Caki2 (cell line): ENCODE measurements at regions not wholly inside any gene's neighbourhood (a gene's known extent, or its start where the extent isn't known, plus 50 kb on each side); places are given as distances from the start of the nearest gene placed in this dataset.
"Not testable (repeated sequence)": the region's sequence is repeated elsewhere in the genome, so short reads cannot be mapped to it uniquely, and the experiment has no call there.

Experiments used
- DNase-seq: peaks from one replicate; pipeline ENCODE4 v3.0.0-alpha.2; 2015; ENCODE audit warnings: low read depth
- in situ Hi-C: cut with HindIII; loops from 2 replicates; pipeline ENCODE4 v1.10.0; 2016; ENCODE audit warnings: low sequenced_read_pairs, low pct_unique_long_range_greater_than_20kb, mixed read lengths

- peak; percentile 47 for DNase-seq
- in situ Hi-C loops = no loop called here
Measured at GRCh38 chr11:31968461-31969358, 122.2 kb upstream of the RCN1 start.

GRCh38 chr11:31967404-31968130 lies 123.3 kb upstream of the RCN1 start:
- in situ Hi-C loops = no loop called here
- DNase-seq = no peak

GRCh38 chr11:31966846-31967245 lies 124.0 kb upstream of the RCN1 start:
- DNase-seq = no peak
- in situ Hi-C loops = no loop called here

GRCh38 chr11:31964181-31964580 lies 126.7 kb upstream of the RCN1 start:
- DNase-seq = no peak
- in situ Hi-C loops = no loop called here

GRCh38 chr11:31960126-31960525 lies 130.7 kb upstream of the RCN1 start:
- no peak for DNase-seq
- in situ Hi-C loops = no loop called here

GRCh38 chr11:31959716-31960115 lies 131.2 kb upstream of the RCN1 start:
- in situ Hi-C loops = no loop called here
- peak; percentile 72 for DNase-seq

GRCh38 chr11:31958076-31958735 lies 132.7 kb upstream of the RCN1 start:
- DNase-seq = no peak
- in situ Hi-C loops = no loop called here

GRCh38 chr11:31957674-31958073 lies 133.2 kb upstream of the RCN1 start:
- DNase-seq = no peak
- in situ Hi-C loops = no loop called here

- in situ Hi-C loops = no loop called here
- DNase-seq = no peak
Measured at GRCh38 chr11:31956310-31956709, 134.6 kb upstream of the RCN1 start.

GRCh38 chr11:31955838-31956237 lies 135.0 kb upstream of the RCN1 start:
- DNase-seq = no peak
- in situ Hi-C loops = no loop called here

GRCh38 chr11:31953803-31954327 lies 137.0 kb upstream of the RCN1 start:
- no peak for DNase-seq
- in situ Hi-C loops = no loop called here

GRCh38 chr11:31949733-31950200 lies 138.6 kb upstream of the PAX6 start:
- DNase-seq, in situ Hi-C loops: not testable (repeated sequence)

- in situ Hi-C loops = no loop called here
- DNase-seq = no peak
Measured at GRCh38 chr11:31947051-31947450, 135.9 kb upstream of the PAX6 start.

- in situ Hi-C loops = no loop called here
Measured at GRCh38 chr11:31943056-31943780, 132.1 kb upstream of the PAX6 start.

GRCh38 chr11:31940371-31941037 lies 129.4 kb upstream of the PAX6 start:
- in situ Hi-C loops = no loop called here
- DNase-seq = no peak

More at GRCh38 chr11:31943056-31943780, 132.1 kb upstream of the PAX6 start:
- DNase-seq = no peak

GRCh38 chr11:31939004-31939403 lies 127.9 kb upstream of the PAX6 start:
- DNase-seq = no peak
- in situ Hi-C loops = no loop called here

- DNase-seq = no peak
Measured at GRCh38 chr11:31936312-31936711, 125.2 kb upstream of the PAX6 start.

GRCh38 chr11:31932879-31933278 lies 121.8 kb upstream of the PAX6 start:
- in situ Hi-C loops = no loop called here
- DNase-seq = no peak

More at GRCh38 chr11:31936312-31936711, 125.2 kb upstream of the PAX6 start:
- in situ Hi-C loops = no loop called here
